Brain microvascular endothelial cell (primary cell): ENCODE measurements at regions not wholly inside any gene's neighbourhood (a gene's known extent, or its start where the extent isn't known, plus 50 kb on each side); places are given as distances from the start of the nearest gene placed in this dataset.

Source experiments
- DNase-seq: peaks from one replicate; pipeline ENCODE4 v3.0.0-alpha.2; 2020
- H3K27ac ChIP-seq: fragments of 250-450 bp; sonication (Bioruptor Pico); 2 replicates; pipeline ENCODE4 v1.5.1; 2020; ENCODE audit warnings: mild to moderate bottlenecking, moderate library complexity
- H3K27me3 ChIP-seq: fragments of 250-450 bp; sonication (Bioruptor Pico); replicated peaks from 2 replicates; pipeline ENCODE4 v1.5.1; 2020; ENCODE audit warnings: mild to moderate bottlenecking
- H3K36me3 ChIP-seq: fragments of 250-450 bp; sonication (Bioruptor Pico); replicated peaks from 2 replicates; pipeline ENCODE4 v1.5.1; 2020; ENCODE audit warnings: mild to moderate bottlenecking
- H3K4me3 ChIP-seq: 2 replicates; pipeline ENCODE4 v1.5.1; 2011; ENCODE audit warnings: low read depth, mild to moderate bottlenecking, control low read depth, low read length, moderate library complexity
- CTCF ChIP-seq: IDR thresholded peaks from 2 replicates; pipeline ENCODE4 v1.5.1; 2011; ENCODE audit warnings: low read depth, mild to moderate bottlenecking, moderate library complexity, low read length, control low read depth, inconsistent platforms; ENCODE audit errors: missing control alignments
- in situ Hi-C: cut with HindIII; loops from 2 replicates; pipeline ENCODE4 v1.10.0; 2017; ENCODE audit warnings: low sequenced_read_pairs, low pct_ligation_motif_present

- Histone ChIP-seq H3K27me3 (peaks cover 3% of the 10 kb centered on the region), H3K27ac (no peak overlapping the region), H3K36me3 (no peaks in the 10 kb centered on the region), H3K4me3 (no peak overlapping the region)
- in situ Hi-C loops = no loop called here
- no peak for TF ChIP-seq CTCF
- DNase-seq = no peak
Measured at GRCh38 chr6:159438106-159438505, 254.9 kb downstream of the SOD2 start.

- no peak for TF ChIP-seq CTCF
- in situ Hi-C loops = no loop called here
Measured at GRCh38 chr6:159436581-159436980, 256.5 kb downstream of the SOD2 start.

GRCh38 chr6:159435701-159436100 is 257.3 kb downstream of the SOD2 start:
- TF ChIP-seq CTCF = no peak
- in situ Hi-C loops = no loop called here
- H3K27me3 ChIP-seq = peaks cover 3% of the 10 kb centered on the region
- no peak overlapping the region for H3K4me3 ChIP-seq
- H3K27ac ChIP-seq = no peak overlapping the region
- H3K36me3 ChIP-seq = no peaks in the 10 kb centered on the region
- no peak for DNase-seq

More at GRCh38 chr6:159436581-159436980, 256.5 kb downstream of the SOD2 start:
- Histone ChIP-seq H3K27ac (no peak overlapping the region), H3K36me3 (no peaks in the 10 kb centered on the region), H3K27me3 (peaks cover 3% of the 10 kb centered on the region), H3K4me3 (no peak overlapping the region)
- DNase-seq = no peak

GRCh38 chr6:159434410-159434809 is 258.6 kb downstream of the SOD2 start:
- in situ Hi-C loops = no loop called here
- no peaks in the 10 kb centered on the region for H3K36me3 ChIP-seq
- no peak overlapping the region for H3K27ac ChIP-seq
- no peak for TF ChIP-seq CTCF
- H3K4me3 ChIP-seq = no peak overlapping the region
- no peak for DNase-seq
- H3K27me3 ChIP-seq = peaks cover 3% of the 10 kb centered on the region

- H3K36me3 ChIP-seq = no peaks in the 10 kb centered on the region
- TF ChIP-seq CTCF = no peak
- in situ Hi-C loops = no loop called here
- no peak for DNase-seq
- no peak overlapping the region for H3K4me3 ChIP-seq
- H3K27me3 ChIP-seq = peaks cover 3% of the 10 kb centered on the region
- no peak overlapping the region for H3K27ac ChIP-seq
Measured at GRCh38 chr6:159433550-159433949, 259.5 kb downstream of the SOD2 start.

- Histone ChIP-seq H3K4me3 (no peak overlapping the region), H3K27me3 (no peaks in the 10 kb centered on the region), H3K27ac (no peak overlapping the region), H3K36me3 (no peaks in the 10 kb centered on the region)
- no peak for DNase-seq
- in situ Hi-C loops = no loop called here
- TF ChIP-seq CTCF = no peak
Measured at GRCh38 chr6:159431750-159432149, 261.3 kb downstream of the SOD2 start.
